ENCODE measurements at regions not wholly inside any gene's neighbourhood (a gene's known extent, or its start where the extent isn't known, plus 50 kb on each side); places are given as distances from the start of the nearest gene placed in this dataset.

GRCh38 chr16:62404842-62405611 lies 368.8 kb upstream of the CDH8 start:
- H3K9me3 ChIP-seq (ENCODE audit: control insufficient read depth, low read depth, low read length): peaks cover under 1% of the 10 kb centered on the region
- no peaks in the 10 kb centered on the region for H3K9me1 ChIP-seq (ENCODE audit: control insufficient read depth, extremely low read depth, insufficient read depth, low read length)
- DNase-seq (ENCODE audit: low read depth, low spot score): no peak
- TF ChIP-seq CTCF (optimal IDR thresholded peaks at IDR 0.05 in 1 of 3, IDR thresholded peaks at IDR 0.05 in 1 of 3, conservative IDR thresholded peaks at IDR 0.05 in 1 of 3; ENCODE audit: extremely low read depth in 1 of 3, insufficient read depth in 2 of 3, low read length in 3 of 3) (no peak), EZH2 (IDR thresholded peaks at IDR 0.05; ENCODE audit: low read length) (no peak)
- no peak overlapping the region for H2AFZ ChIP-seq (ENCODE audit: control insufficient read depth, low read length)
- no peak overlapping the region for H3K4me3 ChIP-seq (ENCODE audit: control insufficient read depth in 2 of 3, extremely low read depth in 1 of 3, insufficient read depth in 2 of 3, low read depth in 1 of 3, low read length in 3 of 3)
- H3K27me3 ChIP-seq (ENCODE audit: control insufficient read depth, extremely low read depth, insufficient read depth, low read length): no peaks in the 10 kb centered on the region
- no peak overlapping the region for H3K9ac ChIP-seq (ENCODE audit: control insufficient read depth, extremely low read depth, insufficient read depth, low read length)
- no peak overlapping the region for H3K27ac ChIP-seq (ENCODE audit: control insufficient read depth, insufficient read depth, low read length)
- no peak for FAIRE-seq
- no peaks in the 10 kb centered on the region for H3K4me1 ChIP-seq (ENCODE audit: control insufficient read depth, extremely low read depth, insufficient read depth, low read length)
- no peaks in the 10 kb centered on the region for H3K79me2 ChIP-seq (ENCODE audit: control insufficient read depth, insufficient read depth, low read length)
- H3K4me2 ChIP-seq (ENCODE audit: control insufficient read depth, extremely low read depth, insufficient read depth, low read depth, low read length): no peak overlapping the region
- H3K36me3 ChIP-seq (ENCODE audit: control insufficient read depth in 2 of 2, extremely low read depth in 1 of 2, insufficient read depth in 2 of 2, low read length in 2 of 2): no peaks in the 10 kb centered on the region
- dilution Hi-C loops (cut with MboI; ENCODE audit: extremely low pct_ligation_motif_present, low sequenced_read_pairs): no loop called here
- no peaks in the 10 kb centered on the region for H4K20me1 ChIP-seq (ENCODE audit: control insufficient read depth, extremely low read depth, insufficient read depth, low read length)

- Histone ChIP-seq H3K4me1 (ENCODE audit: control insufficient read depth, extremely low read depth, insufficient read depth, low read length) (no peaks in the 10 kb centered on the region), H3K36me3 (ENCODE audit: control insufficient read depth in 2 of 2, extremely low read depth in 1 of 2, insufficient read depth in 2 of 2, low read length in 2 of 2) (no peaks in the 10 kb centered on the region), H3K4me2 (ENCODE audit: control insufficient read depth, extremely low read depth, insufficient read depth, low read depth, low read length) (no peak overlapping the region), H2AFZ (ENCODE audit: control insufficient read depth, low read length) (no peak overlapping the region), H3K27ac (ENCODE audit: control insufficient read depth, insufficient read depth, low read length) (no peak overlapping the region), H3K27me3 (ENCODE audit: control insufficient read depth, extremely low read depth, insufficient read depth, low read length) (no peaks in the 10 kb centered on the region), H3K79me2 (ENCODE audit: control insufficient read depth, insufficient read depth, low read length) (no peaks in the 10 kb centered on the region), H3K9me1 (ENCODE audit: control insufficient read depth, extremely low read depth, insufficient read depth, low read length) (no peaks in the 10 kb centered on the region), H4K20me1 (ENCODE audit: control insufficient read depth, extremely low read depth, insufficient read depth, low read length) (no peaks in the 10 kb centered on the region), H3K4me3 (ENCODE audit: control insufficient read depth in 2 of 3, extremely low read depth in 1 of 3, insufficient read depth in 2 of 3, low read depth in 1 of 3, low read length in 3 of 3) (no peak overlapping the region), H3K9ac (ENCODE audit: control insufficient read depth, extremely low read depth, insufficient read depth, low read length) (no peak overlapping the region), H3K9me3 (ENCODE audit: control insufficient read depth, low read depth, low read length) (no peaks in the 10 kb centered on the region)
- no peak for TF ChIP-seq EZH2 (IDR thresholded peaks at IDR 0.05; ENCODE audit: low read length)
- TF ChIP-seq CTCF (optimal IDR thresholded peaks at IDR 0.05 in 1 of 3, IDR thresholded peaks at IDR 0.05 in 1 of 3, conservative IDR thresholded peaks at IDR 0.05 in 1 of 3; ENCODE audit: extremely low read depth in 1 of 3, insufficient read depth in 2 of 3, low read length in 3 of 3): no peak
- no peak for FAIRE-seq
- dilution Hi-C loops (cut with MboI; ENCODE audit: extremely low pct_ligation_motif_present, low sequenced_read_pairs): no loop called here
- no peak for DNase-seq (ENCODE audit: low read depth, low spot score)
Measured at GRCh38 chr16:62392698-62393097, 356.5 kb upstream of the CDH8 start.

All from keratinocyte (primary cell).